NT2/D1 (cell line): ENCODE measurements at regions not wholly inside any gene's neighbourhood (a gene's known extent, or its start where the extent isn't known, plus 50 kb on each side); places are given as distances from the start of the nearest gene placed in this dataset.

ENCODE experiments used
- SUZ12 ChIP-seq: IDR thresholded peaks from 2 replicates; pipeline ENCODE4 v1.6.1; 2011; ENCODE audit not compliant: insufficient read length, insufficient read depth; ENCODE audit errors: extremely low read depth
- YY1 ChIP-seq: IDR thresholded peaks from 2 replicates; pipeline ENCODE4 v1.6.1; 2011; ENCODE audit not compliant: insufficient read length, insufficient read depth

DNA sequence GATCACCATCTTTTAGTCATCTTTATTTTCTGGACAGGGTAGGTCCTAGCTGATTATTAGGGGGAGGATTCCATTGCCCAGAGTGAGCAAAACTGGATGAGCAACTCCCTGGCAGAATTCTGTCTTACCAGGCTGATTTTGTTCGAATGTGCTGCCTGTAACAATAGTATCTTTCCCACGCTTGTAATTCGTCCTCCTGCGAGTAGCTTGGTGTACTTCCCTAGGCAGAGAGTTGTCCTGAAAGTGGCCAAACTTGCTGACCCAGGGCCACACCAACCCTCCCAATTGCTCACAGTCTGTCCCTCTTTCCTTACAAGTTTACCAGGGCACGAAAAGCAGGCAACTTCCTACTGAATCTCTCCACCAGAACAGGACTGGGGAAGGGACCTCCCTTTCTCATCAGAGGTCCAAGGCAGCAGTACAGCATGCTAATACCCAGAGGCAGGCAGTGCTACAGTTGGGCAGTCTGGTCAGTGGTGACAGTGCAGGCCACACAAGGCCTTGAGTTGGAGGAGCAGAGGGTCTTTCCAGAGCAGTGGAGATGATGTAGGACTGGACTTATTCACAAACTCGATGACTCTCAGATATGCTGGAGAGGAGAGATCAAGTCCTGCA lies 67.8 kb upstream of the NLK start:
- no peak for TF ChIP-seq SUZ12
- no peak for TF ChIP-seq YY1
